ENCODE measurements at regions not wholly inside any gene's neighbourhood (a gene's known extent, or its start where the extent isn't known, plus 50 kb on each side); places are given as distances from the start of the nearest gene placed in this dataset.
"Not testable (repeated sequence)": the region's sequence is repeated elsewhere in the genome, so short reads cannot be mapped to it uniquely, and the experiment has no call there.

DNA sequence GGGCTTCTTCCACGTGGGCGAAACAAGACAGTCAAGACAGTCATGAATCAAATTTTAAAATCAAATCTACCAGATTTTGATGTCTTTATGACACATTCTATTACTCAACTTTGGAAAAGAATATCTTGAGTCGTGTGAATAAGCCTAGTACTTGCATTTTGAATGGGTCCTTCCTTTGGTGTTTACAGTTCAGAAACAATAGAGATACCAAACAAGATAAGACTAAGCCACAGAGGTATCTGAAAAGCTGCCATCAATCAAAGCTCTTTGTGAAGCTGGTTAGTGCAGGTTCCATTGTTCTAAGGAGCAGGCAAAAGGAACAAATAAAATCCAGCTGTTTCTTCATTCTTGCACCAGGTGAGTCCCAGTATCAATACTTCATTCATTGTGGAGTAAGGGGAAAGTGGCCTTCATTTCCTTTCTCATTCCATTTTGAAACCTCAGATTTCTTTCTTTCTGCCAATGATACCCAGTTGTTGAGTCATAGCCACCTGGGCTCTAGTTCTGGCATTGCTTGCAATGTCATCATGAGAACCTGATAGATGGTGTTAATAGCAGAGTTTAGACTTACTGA lies 151.7 kb upstream of the L3MBTL4 start:
- TF ChIP-seq, protein P1, sequence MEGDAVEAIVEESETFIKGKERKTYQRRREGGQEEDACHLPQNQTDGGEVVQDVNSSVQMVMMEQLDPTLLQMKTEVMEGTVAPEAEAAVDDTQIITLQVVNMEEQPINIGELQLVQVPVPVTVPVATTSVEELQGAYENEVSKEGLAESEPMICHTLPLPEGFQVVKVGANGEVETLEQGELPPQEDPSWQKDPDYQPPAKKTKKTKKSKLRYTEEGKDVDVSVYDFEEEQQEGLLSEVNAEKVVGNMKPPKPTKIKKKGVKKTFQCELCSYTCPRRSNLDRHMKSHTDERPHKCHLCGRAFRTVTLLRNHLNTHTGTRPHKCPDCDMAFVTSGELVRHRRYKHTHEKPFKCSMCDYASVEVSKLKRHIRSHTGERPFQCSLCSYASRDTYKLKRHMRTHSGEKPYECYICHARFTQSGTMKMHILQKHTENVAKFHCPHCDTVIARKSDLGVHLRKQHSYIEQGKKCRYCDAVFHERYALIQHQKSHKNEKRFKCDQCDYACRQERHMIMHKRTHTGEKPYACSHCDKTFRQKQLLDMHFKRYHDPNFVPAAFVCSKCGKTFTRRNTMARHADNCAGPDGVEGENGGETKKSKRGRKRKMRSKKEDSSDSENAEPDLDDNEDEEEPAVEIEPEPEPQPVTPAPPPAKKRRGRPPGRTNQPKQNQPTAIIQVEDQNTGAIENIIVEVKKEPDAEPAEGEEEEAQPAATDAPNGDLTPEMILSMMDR (IDR thresholded peaks at IDR 0.05; ENCODE audit: unreplicated experiment) = no peak
- Mint-ChIP-seq H3K4me1 (ENCODE audit: unreplicated experiment) (peaks cover 16% of the 10 kb centered on the region), H3K27ac (ENCODE audit: unreplicated experiment) (no peak overlapping the region), H3K9me3 (ENCODE audit: unreplicated experiment) (no peaks in the 10 kb centered on the region), H3K27me3 (ENCODE audit: unreplicated experiment) (peaks cover 2% of the 10 kb centered on the region), H3K4me3 (ENCODE audit: unreplicated experiment) (no peak overlapping the region), H3K36me3 (ENCODE audit: low read depth, unreplicated experiment) (no peaks in the 10 kb centered on the region)
- DNase-seq (ENCODE audit: low spot score) = no peak

DNA sequence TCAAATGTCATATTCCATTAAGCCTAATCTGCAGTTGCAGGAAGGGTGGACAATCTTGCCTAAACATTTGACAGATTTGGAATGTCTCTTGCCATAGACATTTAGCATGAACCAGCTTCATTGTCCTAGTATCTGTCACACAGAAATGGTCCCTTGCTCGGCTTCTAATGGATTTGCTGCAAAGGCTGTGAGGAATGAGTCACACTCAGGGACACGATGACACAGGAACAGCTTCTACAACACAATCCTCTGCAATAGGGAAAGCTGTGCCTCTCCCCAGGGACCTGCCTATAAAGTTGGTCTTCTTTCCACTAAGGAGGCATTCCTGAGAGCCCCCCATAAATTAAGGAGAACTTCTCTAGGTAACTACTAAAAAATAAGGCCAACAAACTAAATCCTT lies 155.1 kb upstream of the L3MBTL4 start:
- TF ChIP-seq, protein P1 (IDR thresholded peaks at IDR 0.05; ENCODE audit: unreplicated experiment) = no peak
- Mint-ChIP-seq H3K27me3 (ENCODE audit: unreplicated experiment) (peaks cover 2% of the 10 kb centered on the region), H3K36me3 (ENCODE audit: low read depth, unreplicated experiment) (no peaks in the 10 kb centered on the region), H3K9me3 (ENCODE audit: unreplicated experiment) (no peaks in the 10 kb centered on the region), H3K4me3 (ENCODE audit: unreplicated experiment) (no peak overlapping the region), H3K4me1 (ENCODE audit: unreplicated experiment) (peaks cover 16% of the 10 kb centered on the region), H3K27ac (ENCODE audit: unreplicated experiment) (no peak overlapping the region)
- no peak for DNase-seq (ENCODE audit: low spot score)

DNA sequence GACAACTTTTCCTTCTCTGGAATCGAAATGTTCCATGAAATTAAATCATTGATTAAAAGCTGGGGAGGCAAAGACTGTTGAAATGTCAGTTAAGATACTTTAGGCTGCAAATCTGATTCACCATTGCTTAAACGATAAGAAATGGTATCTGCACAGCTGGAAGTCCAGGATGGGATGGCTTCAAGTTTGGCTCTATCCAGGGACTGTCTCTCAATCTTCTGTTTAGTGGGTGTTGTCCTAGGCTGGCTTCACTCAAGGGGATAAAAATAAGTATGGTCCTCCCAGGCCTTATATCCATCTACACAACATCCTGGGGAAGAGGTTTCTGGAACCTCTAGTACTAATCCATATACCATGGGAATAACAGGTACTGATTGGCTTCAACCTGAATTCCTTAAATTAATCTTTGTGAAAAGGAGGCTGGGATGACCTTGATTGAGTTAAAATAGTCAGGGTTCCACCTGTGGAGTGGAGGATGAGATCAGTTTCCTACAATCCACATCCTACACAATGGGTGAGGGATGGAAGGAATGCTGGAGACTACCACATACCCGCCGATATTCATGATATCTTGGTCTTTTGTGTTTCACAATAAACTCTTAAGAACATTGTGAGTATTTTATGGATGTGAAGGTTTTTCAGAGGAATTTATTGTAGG lies 156.0 kb upstream of the L3MBTL4 start:
- no peak overlapping the region for H3K27ac Mint-ChIP-seq (ENCODE audit: unreplicated experiment)

DNA sequence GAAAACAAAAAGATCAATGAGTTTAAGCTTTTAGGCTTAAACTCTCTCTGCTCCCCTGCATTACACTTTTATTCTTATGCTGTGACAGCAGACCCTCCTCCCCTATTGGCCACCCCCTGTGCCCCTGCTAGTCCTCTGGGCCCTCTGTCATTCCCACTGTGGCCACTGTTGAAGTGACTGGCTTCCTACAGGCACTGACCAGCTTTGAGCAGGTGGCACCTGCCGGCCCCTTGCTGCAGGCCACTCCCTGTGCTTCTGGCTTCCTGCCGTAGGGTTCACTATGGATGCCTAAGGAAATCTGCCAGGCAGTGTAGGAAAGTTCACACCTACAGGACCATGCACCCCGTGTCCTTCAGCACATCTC lies 156.5 kb upstream of the L3MBTL4 start:
- TF ChIP-seq, protein P1 (IDR thresholded peaks at IDR 0.05; ENCODE audit: unreplicated experiment) = no peak
- peaks cover 2% of the 10 kb centered on the region for H3K27me3 Mint-ChIP-seq (ENCODE audit: unreplicated experiment)
- no peak overlapping the region for H3K27ac Mint-ChIP-seq (ENCODE audit: unreplicated experiment)
- DNase-seq (ENCODE audit: low spot score) = no peak
- H3K9me3 Mint-ChIP-seq (ENCODE audit: unreplicated experiment) = no peaks in the 10 kb centered on the region
- no peaks in the 10 kb centered on the region for H3K36me3 Mint-ChIP-seq (ENCODE audit: low read depth, unreplicated experiment)
- H3K4me1 Mint-ChIP-seq (ENCODE audit: unreplicated experiment) = peaks cover 10% of the 10 kb centered on the region
- no peak overlapping the region for H3K4me3 Mint-ChIP-seq (ENCODE audit: unreplicated experiment)

More for the DNA sequence above, 156.0 kb upstream of the L3MBTL4 start:
- Mint-ChIP-seq H3K4me3 (ENCODE audit: unreplicated experiment) (no peak overlapping the region), H3K36me3 (ENCODE audit: low read depth, unreplicated experiment) (no peaks in the 10 kb centered on the region), H3K9me3 (ENCODE audit: unreplicated experiment) (no peaks in the 10 kb centered on the region), H3K4me1 (ENCODE audit: unreplicated experiment) (peaks cover 14% of the 10 kb centered on the region), H3K27me3 (ENCODE audit: unreplicated experiment) (peaks cover 2% of the 10 kb centered on the region)
- TF ChIP-seq, protein P1 (IDR thresholded peaks at IDR 0.05; ENCODE audit: unreplicated experiment) = no peak
- no peak for DNase-seq (ENCODE audit: low spot score)

DNA sequence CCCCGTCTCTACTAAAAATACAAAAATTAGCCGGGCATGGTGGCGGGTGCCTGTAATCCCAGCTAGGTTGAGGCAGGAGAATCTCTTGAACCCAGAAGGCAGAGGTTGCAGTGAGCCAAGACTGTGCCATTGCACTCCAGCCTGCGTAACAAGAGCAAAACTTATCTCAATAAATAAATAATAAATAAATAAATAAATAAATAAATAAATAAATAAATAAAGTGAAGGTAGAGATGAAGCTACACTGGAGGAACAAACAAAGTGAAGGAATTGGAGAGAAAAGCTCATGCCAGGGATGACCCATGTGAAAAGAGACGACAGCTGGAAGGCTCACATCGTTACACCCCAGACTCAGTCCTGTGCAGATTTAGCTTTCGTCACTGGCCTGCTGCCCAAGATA lies 157.3 kb upstream of the ARHGAP28 start:
- not testable (repeated sequence) for H3K9me3 Mint-ChIP-seq (ENCODE audit: unreplicated experiment); H3K36me3 Mint-ChIP-seq (ENCODE audit: low read depth, unreplicated experiment); H3K4me3 Mint-ChIP-seq (ENCODE audit: unreplicated experiment); H3K27me3 Mint-ChIP-seq (ENCODE audit: unreplicated experiment); H3K4me1 Mint-ChIP-seq (ENCODE audit: unreplicated experiment); DNase-seq (ENCODE audit: low spot score); H3K27ac Mint-ChIP-seq (ENCODE audit: unreplicated experiment)
